H9 (cell line): ENCODE measurements at regions not wholly inside any gene's neighbourhood (a gene's known extent, or its start where the extent isn't known, plus 50 kb on each side); places are given as distances from the start of the nearest gene placed in this dataset.

ENCODE experiments used
- DNase-seq: peaks from one replicate; pipeline ENCODE4 v3.0.0-alpha.2; 2017
- H2AFZ ChIP-seq: one replicate; pipeline ENCODE4 v1.6.1; 2013; ENCODE audit warnings: mild to moderate bottlenecking, low read length, control low read depth, moderate library complexity
- H2AK5ac ChIP-seq: 2 replicates; pipeline ENCODE4 v1.6.1; 2013; ENCODE audit warnings: low read length, control low read depth, mixed read lengths; ENCODE audit not compliant: insufficient read length
- H2BK120ac ChIP-seq: one replicate; pipeline ENCODE4 v1.6.1; 2013; ENCODE audit warnings: low read depth, mild to moderate bottlenecking, low read length, control low read depth, inconsistent platforms; ENCODE audit not compliant: poor library complexity, severe bottlenecking
- H2BK12ac ChIP-seq: 2 replicates; pipeline ENCODE4 v1.6.1; 2013; ENCODE audit warnings: low read length, control low read depth, mixed read lengths, low read depth; ENCODE audit not compliant: insufficient read length
- H2BK15ac ChIP-seq: 2 replicates; pipeline ENCODE4 v1.6.1; 2013; ENCODE audit warnings: low read depth, low read length, control low read depth
- H2BK20ac ChIP-seq: one replicate; pipeline ENCODE4 v1.6.1; 2013; ENCODE audit warnings: low read depth, mild to moderate bottlenecking, low read length, control low read depth, inconsistent platforms; ENCODE audit not compliant: poor library complexity, severe bottlenecking
- H2BK5ac ChIP-seq: 2 replicates; pipeline ENCODE4 v1.6.1; 2013; ENCODE audit warnings: low read length, control low read depth, mixed read lengths; ENCODE audit not compliant: insufficient read length
- H3K14ac ChIP-seq: 2 replicates; pipeline ENCODE4 v1.6.1; 2013; ENCODE audit warnings: low read length, control low read depth; ENCODE audit not compliant: insufficient read depth
- H3K18ac ChIP-seq: 2 replicates; pipeline ENCODE4 v1.6.1; 2013; ENCODE audit warnings: low read depth, mild to moderate bottlenecking, mixed read lengths, low read length, control low read depth; ENCODE audit not compliant: insufficient read length
- H3K23ac ChIP-seq: 2 replicates; pipeline ENCODE4 v1.6.1; 2013; ENCODE audit warnings: low read length, control low read depth, mixed read lengths, low read depth; ENCODE audit not compliant: insufficient read length
- H3K23me2 ChIP-seq: 2 replicates; pipeline ENCODE4 v1.6.1; 2013; ENCODE audit warnings: low read depth, mild to moderate bottlenecking, mixed read lengths, low read length, control low read depth; ENCODE audit not compliant: insufficient read length, poor library complexity, severe bottlenecking
- H3K27ac ChIP-seq: 2 replicates; pipeline ENCODE4 v1.5.1; 2013; ENCODE audit warnings: low read length, control low read depth, mixed read lengths, low read depth; ENCODE audit not compliant: insufficient read length
- H3K27me3 ChIP-seq: 2 replicates; pipeline ENCODE4 v1.6.1; 2013; ENCODE audit warnings: low read length, control low read depth, inconsistent platforms; ENCODE audit not compliant: insufficient read depth
- H3K4ac ChIP-seq: 2 replicates; pipeline ENCODE4 v1.6.1; 2013; ENCODE audit warnings: low read depth, mild to moderate bottlenecking, control low read depth, inconsistent platforms, low read length, moderate library complexity
- H3K4me1 ChIP-seq: 2 replicates; pipeline ENCODE4 v1.6.1; 2013; ENCODE audit warnings: low read length, control low read depth, inconsistent platforms; ENCODE audit not compliant: insufficient read depth
- H3K4me2 ChIP-seq: 2 replicates; pipeline ENCODE4 v1.6.1; 2013; ENCODE audit warnings: low read length, control low read depth, mixed read lengths; ENCODE audit not compliant: insufficient read length, insufficient read depth
- H3K56ac ChIP-seq: 2 replicates; pipeline ENCODE4 v1.6.1; 2013; ENCODE audit warnings: low read depth, mild to moderate bottlenecking, mixed read lengths, low read length, control low read depth; ENCODE audit not compliant: insufficient read length
- H3K79me1 ChIP-seq: 2 replicates; pipeline ENCODE4 v1.6.1; 2013; ENCODE audit warnings: low read depth, mild to moderate bottlenecking, moderate library complexity, low read length, control low read depth, inconsistent platforms; ENCODE audit not compliant: insufficient read depth, poor library complexity, severe bottlenecking
- H3K79me2 ChIP-seq: 2 replicates; pipeline ENCODE4 v1.6.1; 2013; ENCODE audit warnings: low read length, control low read depth, inconsistent platforms; ENCODE audit not compliant: insufficient read depth
- H3K9ac ChIP-seq: 2 replicates; pipeline ENCODE4 v1.6.1; 2013; ENCODE audit warnings: low read length, control low read depth, mixed read lengths; ENCODE audit not compliant: insufficient read length; ENCODE audit errors: extremely low read depth
- H3K9me3 ChIP-seq: one replicate; pipeline ENCODE4 v1.6.1; 2013; ENCODE audit warnings: low read depth, low read length, inconsistent platforms; ENCODE audit not compliant: control insufficient read depth
- H3T11ph ChIP-seq: one replicate; pipeline ENCODE4 v1.6.1; 2013; ENCODE audit warnings: mild to moderate bottlenecking, low read length, control low read depth, inconsistent platforms
- H4K20me1 ChIP-seq: one replicate; pipeline ENCODE4 v1.6.1; 2013; ENCODE audit not compliant: control insufficient read depth, insufficient read length, insufficient read depth
- H4K5ac ChIP-seq: 2 replicates; pipeline ENCODE4 v1.6.1; 2013; ENCODE audit warnings: low read depth, mild to moderate bottlenecking, mixed read lengths, low read length, control low read depth; ENCODE audit not compliant: insufficient read length
- H4K8ac ChIP-seq: replicated peaks from 2 replicates; pipeline ENCODE4 v1.6.1; 2013; ENCODE audit warnings: low read length, control low read depth, mixed read lengths, low read depth; ENCODE audit not compliant: insufficient read length
- H4K91ac ChIP-seq: 2 replicates; pipeline ENCODE4 v1.6.1; 2013; ENCODE audit warnings: low read depth, mild to moderate bottlenecking, moderate library complexity, mixed read lengths, low read length, control low read depth; ENCODE audit not compliant: insufficient read length
- H3K27ac Mint-ChIP-seq, 3 experiments: 2 replicates in 2 of 3; 3 replicates in 1 of 3; pipeline ENCODE4 v1.8.0; 2020 to 2021; ENCODE audit warnings: mixed read lengths in 3 of 3, mild to moderate bottlenecking in 1 of 3, moderate library complexity in 1 of 3
- H3K27me3 Mint-ChIP-seq: 2 replicates; pipeline ENCODE4 v1.8.0; 2021; ENCODE audit warnings: low read depth, mild to moderate bottlenecking, moderate library complexity, mixed read lengths
- H3K36me3 Mint-ChIP-seq, 3 experiments: 2 replicates in 2 of 3; 3 replicates in 1 of 3; pipeline ENCODE4 v1.8.0; 2020 to 2021; ENCODE audit warnings: low read depth in 3 of 3, mixed read lengths in 3 of 3; ENCODE audit not compliant: insufficient read depth in 1 of 3
- H3K4me1 Mint-ChIP-seq, 2 experiments: 2 replicates each; pipeline ENCODE4 v1.8.0; 2020; ENCODE audit warnings: mixed read lengths in 2 of 2
- H3K4me3 Mint-ChIP-seq, 2 experiments: 2 replicates in 1 of 2; 3 replicates in 1 of 2; pipeline ENCODE4 v1.8.0; 2020 to 2021; ENCODE audit warnings: mild to moderate bottlenecking in 2 of 2, mixed read lengths in 2 of 2, moderate library complexity in 1 of 2
- H3K9me3 Mint-ChIP-seq, 2 experiments: 2 replicates in 1 of 2; 3 replicates in 1 of 2; pipeline ENCODE4 v1.8.0; 2020; ENCODE audit warnings: mild to moderate bottlenecking in 2 of 2, mixed read lengths in 2 of 2, moderate library complexity in 1 of 2
- CTCF ChIP-seq: fragments of 200-600 bp; sonication (generic); conservative IDR thresholded peaks from 3 replicates; pipeline ENCODE4 v1.8.0; 2021; ENCODE audit warnings: antibody characterized with exemption, mild to moderate bottlenecking
- WGBS: extraction: QIAGEN DNeasy Blood & Tissue Kit; methylation state at CpG from one replicate; pipeline ENCODE4 v1.1.7; 2013; ENCODE audit warnings: missing lambda C conversion rate, low lambda C conversion rate, mixed read lengths; ENCODE audit not compliant: insufficient read length; ENCODE audit errors: extremely low coverage; 5-methylcytosine and 5-hydroxymethylcytosine counted together

GRCh38 chr2:71992036-71992435 is 155.6 kb downstream of the CYP26B1 start:
- Histone ChIP-seq H3K79me2 (no peaks in the 10 kb centered on the region), H3K23me2 (no peaks in the 10 kb centered on the region), H4K20me1 (no peaks in the 10 kb centered on the region), H3K23ac (no peak overlapping the region), H3K18ac (no peak overlapping the region), H3T11ph (no peak overlapping the region), H2AK5ac (no peak overlapping the region), H2AFZ (no peak overlapping the region), H3K4me1 (peaks cover 3% of the 10 kb centered on the region; the same call in 1 of the 2 replicates), H3K9me3 (no peaks in the 10 kb centered on the region), H4K8ac (no peak overlapping the region), H2BK12ac (no peak overlapping the region), H2BK120ac (no peak overlapping the region), H3K79me1 (no peaks in the 10 kb centered on the region), H2BK20ac (no peak overlapping the region), H4K91ac (no peak overlapping the region), H3K27me3 (no peaks in the 10 kb centered on the region), H4K5ac (no peak overlapping the region), H3K9ac (no peak overlapping the region), H2BK15ac (no peak overlapping the region), H3K56ac (no peak overlapping the region), H3K14ac (no peak overlapping the region), H3K4ac (no peak overlapping the region), H2BK5ac (no peak overlapping the region), H3K4me2 (no peak overlapping the region), H3K27ac (no peak overlapping the region)
- no peak overlapping the region for H3K4me3 Mint-ChIP-seq
- WGBS: no CpG with 5 or more reads among the region's 2 CpGs
- H3K27ac Mint-ChIP-seq: peak overlapping the region in 1 of 3 experiments; percentile 5; a peak in 1 of 7 replicates
- no peaks in the 10 kb centered on the region for H3K36me3 Mint-ChIP-seq
- no peaks in the 10 kb centered on the region for H3K9me3 Mint-ChIP-seq
- peaks cover 6% of the 10 kb centered on the region for H3K27me3 Mint-ChIP-seq
- H3K4me1 Mint-ChIP-seq: peaks cover 12 to 13% of the 10 kb centered on the region in 2 experiments
- no peak for DNase-seq
- TF ChIP-seq CTCF: no peak
